ENCODE measurements at regions not wholly inside any gene's neighbourhood (a gene's known extent, or its start where the extent isn't known, plus 50 kb on each side); places are given as distances from the start of the nearest gene placed in this dataset.

GRCh38 chr10:130766071-130766470 lies 545.5 kb downstream of the TCERG1L start:
- no peak overlapping the region for H3K27ac Mint-ChIP-seq
- no peaks in the 10 kb centered on the region for H3K4me1 Mint-ChIP-seq
- H3K4me3 Mint-ChIP-seq = no peak overlapping the region
- no peaks in the 10 kb centered on the region for H3K9me3 Mint-ChIP-seq
- no peaks in the 10 kb centered on the region for H3K36me3 Mint-ChIP-seq
- H3K27me3 Mint-ChIP-seq = peaks cover 2% of the 10 kb centered on the region

GRCh38 chr10:130767116-130767730 lies 544.3 kb downstream of the TCERG1L start:
- Mint-ChIP-seq H3K27ac (no peak overlapping the region), H3K4me1 (no peaks in the 10 kb centered on the region), H3K27me3 (peaks cover 2% of the 10 kb centered on the region), H3K9me3 (no peaks in the 10 kb centered on the region), H3K36me3 (no peaks in the 10 kb centered on the region), H3K4me3 (no peak overlapping the region)

- Mint-ChIP-seq H3K27me3 (peaks cover 2% of the 10 kb centered on the region), H3K9me3 (no peaks in the 10 kb centered on the region), H3K4me3 (no peak overlapping the region), H3K4me1 (no peaks in the 10 kb centered on the region), H3K27ac (no peak overlapping the region), H3K36me3 (no peaks in the 10 kb centered on the region)
Measured at GRCh38 chr10:130769146-130770017, 542.1 kb downstream of the TCERG1L start.

- Mint-ChIP-seq H3K27me3 (peaks cover under 1% of the 10 kb centered on the region), H3K9me3 (no peaks in the 10 kb centered on the region), H3K4me1 (no peaks in the 10 kb centered on the region), H3K4me3 (no peak overlapping the region), H3K36me3 (no peaks in the 10 kb centered on the region), H3K27ac (no peak overlapping the region)
Measured at GRCh38 chr10:130770018-130770630, 541.4 kb downstream of the TCERG1L start.

GRCh38 chr10:130771491-130771946 lies 540.0 kb downstream of the TCERG1L start:
- Mint-ChIP-seq H3K9me3 (no peaks in the 10 kb centered on the region), H3K27ac (no peak overlapping the region), H3K36me3 (no peaks in the 10 kb centered on the region), H3K27me3 (no peaks in the 10 kb centered on the region), H3K4me1 (no peaks in the 10 kb centered on the region), H3K4me3 (no peak overlapping the region)

- no peaks in the 10 kb centered on the region for H3K9me3 Mint-ChIP-seq
- H3K4me3 Mint-ChIP-seq = no peak overlapping the region
- no peaks in the 10 kb centered on the region for H3K36me3 Mint-ChIP-seq
- H3K27me3 Mint-ChIP-seq = no peaks in the 10 kb centered on the region
- no peaks in the 10 kb centered on the region for H3K4me1 Mint-ChIP-seq
- H3K27ac Mint-ChIP-seq = no peak overlapping the region
Measured at GRCh38 chr10:130772056-130772455, 539.5 kb downstream of the TCERG1L start.

- H3K4me3 Mint-ChIP-seq = no peak overlapping the region
- no peaks in the 10 kb centered on the region for H3K9me3 Mint-ChIP-seq
- no peaks in the 10 kb centered on the region for H3K36me3 Mint-ChIP-seq
- H3K27me3 Mint-ChIP-seq = no peaks in the 10 kb centered on the region
- no peak overlapping the region for H3K27ac Mint-ChIP-seq
- H3K4me1 Mint-ChIP-seq = no peaks in the 10 kb centered on the region
Measured at GRCh38 chr10:130772676-130773075, 538.8 kb downstream of the TCERG1L start.

- Mint-ChIP-seq H3K4me1 (no peaks in the 10 kb centered on the region), H3K4me3 (no peak overlapping the region), H3K9me3 (no peaks in the 10 kb centered on the region), H3K36me3 (no peaks in the 10 kb centered on the region), H3K27me3 (no peaks in the 10 kb centered on the region), H3K27ac (no peak overlapping the region)
Measured at GRCh38 chr10:130773941-130774340, 537.6 kb downstream of the TCERG1L start.

- Mint-ChIP-seq H3K4me3 (no peak overlapping the region), H3K27ac (no peak overlapping the region), H3K4me1 (no peaks in the 10 kb centered on the region)
Measured at GRCh38 chr10:130774871-130775270, 536.6 kb downstream of the TCERG1L start.

GRCh38 chr10:130775311-130775710 lies 536.2 kb downstream of the TCERG1L start:
- Mint-ChIP-seq H3K9me3 (no peaks in the 10 kb centered on the region), H3K36me3 (no peaks in the 10 kb centered on the region), H3K27me3 (no peaks in the 10 kb centered on the region), H3K4me3 (no peak overlapping the region), H3K27ac (no peak overlapping the region), H3K4me1 (no peaks in the 10 kb centered on the region)

More at GRCh38 chr10:130774871-130775270, 536.6 kb downstream of the TCERG1L start:
- H3K27me3 Mint-ChIP-seq = no peaks in the 10 kb centered on the region
- H3K9me3 Mint-ChIP-seq = no peaks in the 10 kb centered on the region
- no peaks in the 10 kb centered on the region for H3K36me3 Mint-ChIP-seq

- no peaks in the 10 kb centered on the region for H3K36me3 Mint-ChIP-seq
- no peaks in the 10 kb centered on the region for H3K4me1 Mint-ChIP-seq
- H3K27me3 Mint-ChIP-seq = no peaks in the 10 kb centered on the region
- H3K4me3 Mint-ChIP-seq = no peak overlapping the region
- H3K27ac Mint-ChIP-seq = no peak overlapping the region
- no peaks in the 10 kb centered on the region for H3K9me3 Mint-ChIP-seq
Measured at GRCh38 chr10:130776724-130777123, 534.8 kb downstream of the TCERG1L start.

GRCh38 chr10:130777507-130778165 lies 533.9 kb downstream of the TCERG1L start:
- Mint-ChIP-seq H3K4me3 (no peak overlapping the region), H3K9me3 (no peaks in the 10 kb centered on the region), H3K4me1 (no peaks in the 10 kb centered on the region), H3K27me3 (no peaks in the 10 kb centered on the region), H3K27ac (no peak overlapping the region), H3K36me3 (no peaks in the 10 kb centered on the region)

- no peak overlapping the region for H3K4me3 Mint-ChIP-seq
- H3K27me3 Mint-ChIP-seq = no peaks in the 10 kb centered on the region
- H3K27ac Mint-ChIP-seq = no peak overlapping the region
- no peaks in the 10 kb centered on the region for H3K36me3 Mint-ChIP-seq
- no peaks in the 10 kb centered on the region for H3K9me3 Mint-ChIP-seq
- H3K4me1 Mint-ChIP-seq = no peaks in the 10 kb centered on the region
Measured at GRCh38 chr10:130778166-130778545, 533.4 kb downstream of the TCERG1L start.

GRCh38 chr10:130780763-130781162 lies 530.8 kb downstream of the TCERG1L start:
- no peaks in the 10 kb centered on the region for H3K4me1 Mint-ChIP-seq
- no peaks in the 10 kb centered on the region for H3K27me3 Mint-ChIP-seq
- H3K9me3 Mint-ChIP-seq = no peaks in the 10 kb centered on the region

GRCh38 chr10:130781206-130781605 lies 530.3 kb downstream of the TCERG1L start:
- no peak overlapping the region for H3K27ac Mint-ChIP-seq
- no peak overlapping the region for H3K4me3 Mint-ChIP-seq
- no peaks in the 10 kb centered on the region for H3K9me3 Mint-ChIP-seq
- no peaks in the 10 kb centered on the region for H3K36me3 Mint-ChIP-seq
- H3K27me3 Mint-ChIP-seq = no peaks in the 10 kb centered on the region
- no peaks in the 10 kb centered on the region for H3K4me1 Mint-ChIP-seq

More at GRCh38 chr10:130780763-130781162, 530.8 kb downstream of the TCERG1L start:
- no peaks in the 10 kb centered on the region for H3K36me3 Mint-ChIP-seq
- H3K4me3 Mint-ChIP-seq = no peak overlapping the region
- H3K27ac Mint-ChIP-seq = no peak overlapping the region

Data from activated naive CD4-positive, alpha-beta T cell treated with anti-CD3 and anti-CD28 coated beads, Interleukin-2, amount 50 U/mL, for 24 hours (primary cell).